ENCODE measurements at regions not wholly inside any gene's neighbourhood (a gene's known extent, or its start where the extent isn't known, plus 50 kb on each side); places are given as distances from the start of the nearest gene placed in this dataset.

- Histone ChIP-seq H3K79me1 (ENCODE audit: low read depth, low read length) (no peaks in the 10 kb centered on the region), H3K27me3 (ENCODE audit: control insufficient read depth in 3 of 3, insufficient read depth in 3 of 3, low read depth in 1 of 3, low read length in 3 of 3) (no peaks in the 10 kb centered on the region), H4K91ac (ENCODE audit: low read depth, low read length, poor library complexity) (no peak overlapping the region), H3K4me2 (ENCODE audit: insufficient read depth, low read length, poor library complexity, severe bottlenecking) (no peak overlapping the region), H2BK120ac (ENCODE audit: low read depth, low read length) (no peak overlapping the region), H4K8ac (ENCODE audit: low read depth, low read length) (no peak overlapping the region), H3K14ac (ENCODE audit: low read length) (no peak overlapping the region), H3K4me3 (ENCODE audit: low read length in 2 of 2) (no peak overlapping the region), H3K4me1 (ENCODE audit: control insufficient read depth in 2 of 2, insufficient read depth in 1 of 2, low read depth in 1 of 2, low read length in 2 of 2) (no peaks in the 10 kb centered on the region), H2BK12ac (ENCODE audit: low read length) (no peak overlapping the region), H2BK15ac (ENCODE audit: low read length) (no peak overlapping the region), H2BK5ac (ENCODE audit: low read length) (no peak overlapping the region), H3K23ac (ENCODE audit: low read depth, low read length, poor library complexity) (no peak overlapping the region), H3K4ac (ENCODE audit: low read length) (no peak overlapping the region), H3K9me3 (replicated peaks in 1 of 2; ENCODE audit: control insufficient read depth in 2 of 2, insufficient read depth in 1 of 2, low read depth in 1 of 2, low read length in 2 of 2) (peaks cover 0 to 72% of the 10 kb centered on the region in 2 donors), H3K27ac (replicated peaks; ENCODE audit: low read length) (no peak overlapping the region), H2AFZ (ENCODE audit: low read length) (no peak overlapping the region), H3K18ac (ENCODE audit: low read length) (no peak overlapping the region), H3K9ac (ENCODE audit: low read depth, low read length, poor library complexity) (no peak overlapping the region), H2AK5ac (ENCODE audit: low read depth, low read length) (no peak overlapping the region), H3K36me3 (replicated peaks in 1 of 2; ENCODE audit: control insufficient read depth in 2 of 2, insufficient read depth in 2 of 2, low read length in 2 of 2) (no peaks in the 10 kb centered on the region)
- no peak for DNase-seq (ENCODE audit: low spot score)
- WGBS, 2 donors (ENCODE audit: extremely low coverage in 2 of 2, insufficient read length in 2 of 2, insufficient replicate concordance in 1 of 2): no CpG with 5 or more reads among the region's 12 CpGs
Observed at GRCh38 chr22:47449508-47450270, 687.2 kb downstream of the TBC1D22A start.

GRCh38 chr22:47448231-47449223 is 686.1 kb downstream of the TBC1D22A start:
- peaks cover 0 to 80% of the 10 kb centered on the region in 2 donors for H3K9me3 ChIP-seq (replicated peaks in 1 of 2; ENCODE audit: control insufficient read depth in 2 of 2, insufficient read depth in 1 of 2, low read depth in 1 of 2, low read length in 2 of 2)
- DNase-seq (ENCODE audit: low spot score): no peak

GRCh38 chr22:47446821-47447810 is 684.7 kb downstream of the TBC1D22A start:
- H3K4me2 ChIP-seq (ENCODE audit: insufficient read depth, low read length, poor library complexity, severe bottlenecking): no peak overlapping the region

More at GRCh38 chr22:47448231-47449223, 686.1 kb downstream of the TBC1D22A start:
- Histone ChIP-seq H4K8ac (ENCODE audit: low read depth, low read length) (no peak overlapping the region), H3K23ac (ENCODE audit: low read depth, low read length, poor library complexity) (no peak overlapping the region), H3K4me2 (ENCODE audit: insufficient read depth, low read length, poor library complexity, severe bottlenecking) (no peak overlapping the region), H3K79me1 (ENCODE audit: low read depth, low read length) (no peaks in the 10 kb centered on the region), H3K4me3 (ENCODE audit: low read length in 2 of 2) (no peak overlapping the region), H3K27ac (replicated peaks; ENCODE audit: low read length) (no peak overlapping the region), H2BK15ac (ENCODE audit: low read length) (no peak overlapping the region), H3K9ac (ENCODE audit: low read depth, low read length, poor library complexity) (peak overlapping the region; percentile 13), H2AK5ac (ENCODE audit: low read depth, low read length) (no peak overlapping the region), H3K36me3 (replicated peaks in 1 of 2; ENCODE audit: control insufficient read depth in 2 of 2, insufficient read depth in 2 of 2, low read length in 2 of 2) (no peaks in the 10 kb centered on the region), H3K14ac (ENCODE audit: low read length) (no peak overlapping the region), H2BK12ac (ENCODE audit: low read length) (no peak overlapping the region), H2BK5ac (ENCODE audit: low read length) (no peak overlapping the region), H3K27me3 (ENCODE audit: control insufficient read depth in 3 of 3, insufficient read depth in 3 of 3, low read depth in 1 of 3, low read length in 3 of 3) (no peaks in the 10 kb centered on the region), H3K4ac (ENCODE audit: low read length) (no peak overlapping the region), H2AFZ (ENCODE audit: low read length) (no peak overlapping the region), H3K18ac (ENCODE audit: low read length) (no peak overlapping the region), H4K91ac (ENCODE audit: low read depth, low read length, poor library complexity) (no peak overlapping the region), H2BK120ac (ENCODE audit: low read depth, low read length) (no peak overlapping the region), H3K4me1 (ENCODE audit: control insufficient read depth in 2 of 2, insufficient read depth in 1 of 2, low read depth in 1 of 2, low read length in 2 of 2) (no peaks in the 10 kb centered on the region)
- no CpG with 5 or more reads among the region's 19 CpGs for WGBS, 2 donors (ENCODE audit: extremely low coverage in 2 of 2, insufficient read length in 2 of 2, insufficient replicate concordance in 1 of 2)

More at GRCh38 chr22:47446821-47447810, 684.7 kb downstream of the TBC1D22A start:
- Histone ChIP-seq H4K8ac (ENCODE audit: low read depth, low read length) (no peak overlapping the region), H3K9me3 (replicated peaks in 1 of 2; ENCODE audit: control insufficient read depth in 2 of 2, insufficient read depth in 1 of 2, low read depth in 1 of 2, low read length in 2 of 2) (peaks cover 0 to 79% of the 10 kb centered on the region in 2 donors), H3K27me3 (ENCODE audit: control insufficient read depth in 3 of 3, insufficient read depth in 3 of 3, low read depth in 1 of 3, low read length in 3 of 3) (no peaks in the 10 kb centered on the region), H3K4me3 (ENCODE audit: low read length in 2 of 2) (no peak overlapping the region), H2BK120ac (ENCODE audit: low read depth, low read length) (no peak overlapping the region), H3K14ac (ENCODE audit: low read length) (no peak overlapping the region), H2AFZ (ENCODE audit: low read length) (no peak overlapping the region), H2BK5ac (ENCODE audit: low read length) (no peak overlapping the region), H3K23ac (ENCODE audit: low read depth, low read length, poor library complexity) (no peak overlapping the region), H3K36me3 (replicated peaks in 1 of 2; ENCODE audit: control insufficient read depth in 2 of 2, insufficient read depth in 2 of 2, low read length in 2 of 2) (no peaks in the 10 kb centered on the region), H3K79me1 (ENCODE audit: low read depth, low read length) (no peaks in the 10 kb centered on the region), H4K91ac (ENCODE audit: low read depth, low read length, poor library complexity) (no peak overlapping the region), H2AK5ac (ENCODE audit: low read depth, low read length) (no peak overlapping the region), H3K9ac (ENCODE audit: low read depth, low read length, poor library complexity) (no peak overlapping the region), H3K27ac (replicated peaks; ENCODE audit: low read length) (no peak overlapping the region), H2BK12ac (ENCODE audit: low read length) (no peak overlapping the region), H3K4me1 (ENCODE audit: control insufficient read depth in 2 of 2, insufficient read depth in 1 of 2, low read depth in 1 of 2, low read length in 2 of 2) (no peaks in the 10 kb centered on the region), H3K18ac (ENCODE audit: low read length) (no peak overlapping the region), H2BK15ac (ENCODE audit: low read length) (no peak overlapping the region), H3K4ac (ENCODE audit: low read length) (no peak overlapping the region)
- DNase-seq (ENCODE audit: low spot score): no peak
- no CpG with 5 or more reads among the region's 28 CpGs for WGBS, 2 donors (ENCODE audit: extremely low coverage in 2 of 2, insufficient read length in 2 of 2, insufficient replicate concordance in 1 of 2)
